ENCODE measurements at regions not wholly inside any gene's neighbourhood (a gene's known extent, or its start where the extent isn't known, plus 50 kb on each side); places are given as distances from the start of the nearest gene placed in this dataset.

DNA sequence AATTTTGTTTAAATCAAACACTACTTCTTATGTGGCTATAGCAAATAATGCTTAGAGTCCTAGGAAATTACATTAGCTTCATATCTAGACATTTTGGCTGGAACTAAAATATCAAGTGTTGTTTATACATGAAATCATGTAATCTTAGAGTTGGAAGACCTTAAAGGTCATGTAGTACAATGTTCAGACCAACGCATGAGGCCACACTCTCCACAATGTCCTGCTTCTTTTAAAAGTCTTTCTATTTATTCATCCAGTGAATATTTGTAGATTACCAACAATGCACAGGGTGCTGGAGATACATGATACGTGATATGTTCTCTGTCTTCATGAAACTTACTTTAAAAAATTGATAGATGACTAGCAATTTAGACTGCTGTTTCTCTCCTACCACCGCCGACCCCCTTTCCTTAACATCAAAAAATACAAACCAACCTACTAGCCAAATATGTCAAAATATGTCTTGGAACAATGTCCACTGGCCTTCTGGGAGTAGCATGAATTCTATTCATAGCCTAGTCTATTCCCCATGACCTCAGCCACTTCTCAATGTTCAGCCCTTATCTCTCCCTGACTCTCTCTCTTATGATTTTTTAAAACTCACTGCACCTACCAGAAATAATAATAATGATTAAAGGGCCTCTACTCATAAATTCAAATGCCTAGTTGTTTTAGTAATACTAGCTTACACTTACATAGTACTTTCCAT is 59.5 kb upstream of the CAV2 start:
- Histone ChIP-seq H3K4me2 (ENCODE audit: low read depth, low read length) (no peak overlapping the region), H4K20me1 (ENCODE audit: insufficient read depth, low read length) (no peaks in the 10 kb centered on the region), H2AFZ (ENCODE audit: low read length) (no peak overlapping the region), H3K27ac (ENCODE audit: low read length) (no peak overlapping the region), H3K4me3 (ENCODE audit: low read length) (no peak overlapping the region), H3K79me2 (ENCODE audit: low read length) (no peaks in the 10 kb centered on the region), H3K9me2 (replicated peaks; ENCODE audit: insufficient read depth, low read length) (no peaks in the 10 kb centered on the region), H3K4me1 (ENCODE audit: low read length) (peaks cover under 1% of the 10 kb centered on the region; the same call in 1 of the 2 replicates), H3K9ac (ENCODE audit: low read length) (no peak overlapping the region), H3K27me3 (replicated peaks; ENCODE audit: insufficient read depth, low read length) (no peaks in the 10 kb centered on the region), H3F3A (ENCODE audit: insufficient read depth, low read length) (no peaks in the 10 kb centered on the region), H3K9me3 (replicated peaks; ENCODE audit: insufficient read depth, low read length) (no peaks in the 10 kb centered on the region), H3K36me3 (replicated peaks; ENCODE audit: insufficient read depth, low read length) (no peaks in the 10 kb centered on the region)
- no peak for TF ChIP-seq EZH2 (optimal IDR thresholded peaks at IDR 0.05; ENCODE audit: low read depth, low read length)
- TF ChIP-seq EZH2phosphoT487 (IDR thresholded peaks at IDR 0.05; ENCODE audit: low read length) = no peak
- TF ChIP-seq CTCF (IDR thresholded peaks at IDR 0.05; ENCODE audit: low read length) = no peak
- no peak for DNase-seq

DNA sequence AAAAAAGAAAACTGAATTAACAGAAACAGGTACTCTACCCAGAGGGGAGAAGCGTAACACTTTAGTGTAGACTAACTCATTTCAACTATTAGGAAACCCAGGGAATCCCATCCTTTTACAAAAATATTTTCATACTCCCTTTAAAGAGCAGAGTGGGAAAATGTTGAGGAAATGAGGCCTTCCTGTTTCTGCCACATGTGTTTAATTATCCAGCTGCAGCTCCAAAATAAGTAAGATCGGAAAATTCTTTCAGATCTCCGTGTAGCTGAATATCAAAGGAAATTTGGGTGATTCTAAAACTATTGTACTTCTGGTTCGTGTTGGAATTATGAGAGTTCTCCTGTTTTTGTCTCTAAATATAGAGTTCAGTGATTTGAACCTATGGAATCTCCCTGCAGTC is 58.0 kb upstream of the CAV2 start:
- H3F3A ChIP-seq (ENCODE audit: insufficient read depth, low read length) = no peaks in the 10 kb centered on the region
- H3K79me2 ChIP-seq (ENCODE audit: low read length) = no peaks in the 10 kb centered on the region
- no peak overlapping the region for H3K27ac ChIP-seq (ENCODE audit: low read length)
- H2AFZ ChIP-seq (ENCODE audit: low read length) = no peak overlapping the region
- H3K9ac ChIP-seq (ENCODE audit: low read length) = no peak overlapping the region
- H3K4me3 ChIP-seq (ENCODE audit: low read length) = no peak overlapping the region
- H3K27me3 ChIP-seq (replicated peaks; ENCODE audit: insufficient read depth, low read length) = no peaks in the 10 kb centered on the region
- H3K36me3 ChIP-seq (replicated peaks; ENCODE audit: insufficient read depth, low read length) = no peaks in the 10 kb centered on the region
- H3K9me2 ChIP-seq (replicated peaks; ENCODE audit: insufficient read depth, low read length) = no peaks in the 10 kb centered on the region
- TF ChIP-seq EZH2phosphoT487 (IDR thresholded peaks at IDR 0.05; ENCODE audit: low read length) = no peak
- TF ChIP-seq EZH2 (optimal IDR thresholded peaks at IDR 0.05; ENCODE audit: low read depth, low read length) = no peak
- TF ChIP-seq CTCF (IDR thresholded peaks at IDR 0.05; ENCODE audit: low read length) = no peak
- H3K4me2 ChIP-seq (ENCODE audit: low read depth, low read length) = no peak overlapping the region
- no peaks in the 10 kb centered on the region for H4K20me1 ChIP-seq (ENCODE audit: insufficient read depth, low read length)
- no peaks in the 10 kb centered on the region for H3K9me3 ChIP-seq (replicated peaks; ENCODE audit: insufficient read depth, low read length)
- H3K4me1 ChIP-seq (ENCODE audit: low read length) = peaks cover 13% of the 10 kb centered on the region
- DNase-seq = no peak

DNA sequence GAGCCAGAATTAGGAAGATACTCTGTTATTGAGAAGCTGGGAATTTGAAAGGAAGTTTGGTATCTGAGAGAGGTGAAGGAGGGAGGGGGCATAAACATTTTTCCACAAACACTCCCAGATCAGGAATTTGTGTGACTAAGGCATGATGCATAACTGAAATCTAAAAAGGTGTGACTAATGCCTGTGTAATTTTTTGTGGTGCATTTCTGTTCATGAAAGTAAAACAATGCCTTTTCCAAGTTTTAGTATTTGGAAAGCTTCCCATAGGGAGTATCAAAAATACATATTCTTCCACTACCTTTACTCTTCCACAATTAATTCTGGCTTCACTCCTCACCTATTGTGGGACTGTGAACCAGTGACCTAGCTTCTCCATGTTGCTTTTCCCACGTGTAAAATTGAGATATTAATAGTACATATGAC is 56.4 kb upstream of the CAV2 start:
- no peaks in the 10 kb centered on the region for H4K20me1 ChIP-seq (ENCODE audit: insufficient read depth, low read length)
- no peaks in the 10 kb centered on the region for H3K9me2 ChIP-seq (replicated peaks; ENCODE audit: insufficient read depth, low read length)
- no peaks in the 10 kb centered on the region for H3K9me3 ChIP-seq (replicated peaks; ENCODE audit: insufficient read depth, low read length)
- no peak for DNase-seq
- no peaks in the 10 kb centered on the region for H3K36me3 ChIP-seq (replicated peaks; ENCODE audit: insufficient read depth, low read length)
- H3K4me3 ChIP-seq (ENCODE audit: low read length) = no peak overlapping the region
- H3K4me1 ChIP-seq (ENCODE audit: low read length) = peaks cover 13% of the 10 kb centered on the region
- no peak overlapping the region for H2AFZ ChIP-seq (ENCODE audit: low read length)
- H3K27me3 ChIP-seq (replicated peaks; ENCODE audit: insufficient read depth, low read length) = no peaks in the 10 kb centered on the region
- no peaks in the 10 kb centered on the region for H3F3A ChIP-seq (ENCODE audit: insufficient read depth, low read length)
- H3K27ac ChIP-seq (ENCODE audit: low read length) = no peak overlapping the region
- H3K79me2 ChIP-seq (ENCODE audit: low read length) = no peaks in the 10 kb centered on the region
- no peak overlapping the region for H3K9ac ChIP-seq (ENCODE audit: low read length)
- H3K4me2 ChIP-seq (ENCODE audit: low read depth, low read length) = no peak overlapping the region
- TF ChIP-seq EZH2 (optimal IDR thresholded peaks at IDR 0.05; ENCODE audit: low read depth, low read length) (no peak), EZH2phosphoT487 (IDR thresholded peaks at IDR 0.05; ENCODE audit: low read length) (no peak)

GRCh38 chr7:116443646-116444045 is 55.9 kb upstream of the CAV2 start:
- Histone ChIP-seq H3K9me2 (replicated peaks; ENCODE audit: insufficient read depth, low read length) (no peaks in the 10 kb centered on the region), H4K20me1 (ENCODE audit: insufficient read depth, low read length) (no peaks in the 10 kb centered on the region), H3K27me3 (replicated peaks; ENCODE audit: insufficient read depth, low read length) (no peaks in the 10 kb centered on the region), H3K4me3 (ENCODE audit: low read length) (no peak overlapping the region), H3K27ac (ENCODE audit: low read length) (no peak overlapping the region), H3K79me2 (ENCODE audit: low read length) (no peaks in the 10 kb centered on the region), H3K4me2 (ENCODE audit: low read depth, low read length) (no peak overlapping the region), H3K36me3 (replicated peaks; ENCODE audit: insufficient read depth, low read length) (no peaks in the 10 kb centered on the region), H3F3A (ENCODE audit: insufficient read depth, low read length) (no peaks in the 10 kb centered on the region), H2AFZ (ENCODE audit: low read length) (no peak overlapping the region), H3K4me1 (ENCODE audit: low read length) (peaks cover 13% of the 10 kb centered on the region), H3K9ac (ENCODE audit: low read length) (no peak overlapping the region), H3K9me3 (replicated peaks; ENCODE audit: insufficient read depth, low read length) (no peaks in the 10 kb centered on the region)
- no peak for TF ChIP-seq CTCF (IDR thresholded peaks at IDR 0.05; ENCODE audit: low read length)
- no peak for TF ChIP-seq EZH2phosphoT487 (IDR thresholded peaks at IDR 0.05; ENCODE audit: low read length)
- TF ChIP-seq EZH2 (optimal IDR thresholded peaks at IDR 0.05; ENCODE audit: low read depth, low read length) = no peak
- no peak for DNase-seq
